HEK293 (cell line): ENCODE measurements at regions not wholly inside any gene's neighbourhood (a gene's known extent, or its start where the extent isn't known, plus 50 kb on each side); places are given as distances from the start of the nearest gene placed in this dataset.

Experiments used
- CTCF ChIP-seq: fragments of 450-650 bp; formaldehyde crosslinking; IDR thresholded peaks from 2 replicates; pipeline ENCODE4 v1.5.1; 2016; ENCODE audit warnings: missing biosample characterization, missing genetic modification characterization
- OSR2 ChIP-seq: fragments of 450-650 bp; formaldehyde crosslinking; IDR thresholded peaks from 2 replicates; pipeline ENCODE4 v1.5.1; 2016; ENCODE audit warnings: missing biosample characterization, missing genetic modification characterization
- OVOL3 ChIP-seq: fragments of 450-650 bp; formaldehyde crosslinking; IDR thresholded peaks from 2 replicates; pipeline ENCODE4 v1.5.1; 2016; ENCODE audit warnings: missing biosample characterization, missing genetic modification characterization
- YY1 ChIP-seq: fragments of 450-650 bp; formaldehyde crosslinking; IDR thresholded peaks from 2 replicates; pipeline ENCODE4 v1.5.1; 2018; ENCODE audit warnings: missing biosample characterization, missing genetic modification characterization
- ZEB2 ChIP-seq: fragments of 450-650 bp; formaldehyde crosslinking; IDR thresholded peaks from 2 replicates; pipeline ENCODE4 v1.5.1; 2016; ENCODE audit warnings: missing biosample characterization, missing genetic modification characterization
- ZNF24 ChIP-seq: fragments of 450-650 bp; formaldehyde crosslinking; IDR thresholded peaks from 2 replicates; pipeline ENCODE4 v1.5.1; 2016; ENCODE audit warnings: missing biosample characterization, missing genetic modification characterization
- ZNF561 ChIP-seq: fragments of 450-650 bp; IDR thresholded peaks from 2 replicates; pipeline ENCODE4 v1.5.1; 2018; ENCODE audit warnings: missing biosample characterization, missing genetic modification characterization, borderline replicate concordance
- ZNF747 ChIP-seq: fragments of 450-650 bp; formaldehyde crosslinking; IDR thresholded peaks from 2 replicates; pipeline ENCODE4 v1.5.1; 2016; ENCODE audit warnings: missing biosample characterization, missing genetic modification characterization
- ZNF768 ChIP-seq: fragments of 450-650 bp; formaldehyde crosslinking; IDR thresholded peaks from 2 replicates; pipeline ENCODE4 v1.5.1; 2018; ENCODE audit warnings: missing biosample characterization, mild to moderate bottlenecking, missing genetic modification characterization
- ZSCAN18 ChIP-seq: fragments of 450-650 bp; formaldehyde crosslinking; IDR thresholded peaks from 2 replicates; pipeline ENCODE4 v1.5.1; 2016; ENCODE audit warnings: missing biosample characterization, missing genetic modification characterization
- TF ChIP-seq, protein P1 (sequence below): fragments of 450-650 bp; formaldehyde crosslinking; IDR thresholded peaks from 2 replicates; pipeline ENCODE4 v1.5.1; 2016; ENCODE audit warnings: missing biosample characterization, missing genetic modification characterization
- TF ChIP-seq, protein P2 (sequence below): IDR thresholded peaks from 2 replicates; pipeline ENCODE4 v1.6.1; 2011; ENCODE audit warnings: mild to moderate bottlenecking, low read depth, low read length, borderline replicate concordance
- TF ChIP-seq, protein P3 (sequence below): fragments of 450-650 bp; formaldehyde crosslinking; IDR thresholded peaks from 2 replicates; pipeline ENCODE4 v1.5.1; 2016; ENCODE audit warnings: missing biosample characterization, missing genetic modification characterization

GRCh38 chr5:93330506-93330905 lies 250.5 kb downstream of the NR2F1-AS1 start:
- TF ChIP-seq ZNF747 (no peak), ZNF24 (tag by site-specific recombination) (no peak), CTCF (tag by site-specific recombination) (no peak), YY1 (tag by site-specific recombination) (no peak), OVOL3 (tag by site-specific recombination) (no peak), ZNF561 (tag by site-specific recombination) (no peak), ZSCAN18 (tag by site-specific recombination) (no peak), OSR2 (tag by site-specific recombination) (no peak), ZEB2 (tag by site-specific recombination) (no peak), ZNF768 (tag by site-specific recombination) (no peak)
- TF ChIP-seq, protein P1, sequence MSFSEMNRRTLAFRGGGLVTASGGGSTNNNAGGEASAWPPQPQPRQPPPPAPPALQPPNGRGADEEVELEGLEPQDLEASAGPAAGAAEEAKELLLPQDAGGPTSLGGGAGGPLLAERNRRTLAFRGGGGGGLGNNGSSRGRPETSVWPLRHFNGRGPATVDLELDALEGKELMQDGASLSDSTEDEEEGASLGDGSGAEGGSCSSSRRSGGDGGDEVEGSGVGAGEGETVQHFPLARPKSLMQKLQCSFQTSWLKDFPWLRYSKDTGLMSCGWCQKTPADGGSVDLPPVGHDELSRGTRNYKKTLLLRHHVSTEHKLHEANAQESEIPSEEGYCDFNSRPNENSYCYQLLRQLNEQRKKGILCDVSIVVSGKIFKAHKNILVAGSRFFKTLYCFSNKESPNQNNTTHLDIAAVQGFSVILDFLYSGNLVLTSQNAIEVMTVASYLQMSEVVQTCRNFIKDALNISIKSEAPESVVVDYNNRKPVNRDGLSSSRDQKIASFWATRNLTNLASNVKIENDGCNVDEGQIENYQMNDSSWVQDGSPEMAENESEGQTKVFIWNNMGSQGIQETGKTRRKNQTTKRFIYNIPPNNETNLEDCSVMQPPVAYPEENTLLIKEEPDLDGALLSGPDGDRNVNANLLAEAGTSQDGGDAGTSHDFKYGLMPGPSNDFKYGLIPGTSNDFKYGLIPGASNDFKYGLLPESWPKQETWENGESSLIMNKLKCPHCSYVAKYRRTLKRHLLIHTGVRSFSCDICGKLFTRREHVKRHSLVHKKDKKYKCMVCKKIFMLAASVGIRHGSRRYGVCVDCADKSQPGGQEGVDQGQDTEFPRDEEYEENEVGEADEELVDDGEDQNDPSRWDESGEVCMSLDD (tag by site-specific recombination) = no peak
- TF ChIP-seq, protein P2, sequence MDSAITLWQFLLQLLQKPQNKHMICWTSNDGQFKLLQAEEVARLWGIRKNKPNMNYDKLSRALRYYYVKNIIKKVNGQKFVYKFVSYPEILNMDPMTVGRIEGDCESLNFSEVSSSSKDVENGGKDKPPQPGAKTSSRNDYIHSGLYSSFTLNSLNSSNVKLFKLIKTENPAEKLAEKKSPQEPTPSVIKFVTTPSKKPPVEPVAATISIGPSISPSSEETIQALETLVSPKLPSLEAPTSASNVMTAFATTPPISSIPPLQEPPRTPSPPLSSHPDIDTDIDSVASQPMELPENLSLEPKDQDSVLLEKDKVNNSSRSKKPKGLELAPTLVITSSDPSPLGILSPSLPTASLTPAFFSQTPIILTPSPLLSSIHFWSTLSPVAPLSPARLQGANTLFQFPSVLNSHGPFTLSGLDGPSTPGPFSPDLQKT = no peak
- TF ChIP-seq, protein P3, sequence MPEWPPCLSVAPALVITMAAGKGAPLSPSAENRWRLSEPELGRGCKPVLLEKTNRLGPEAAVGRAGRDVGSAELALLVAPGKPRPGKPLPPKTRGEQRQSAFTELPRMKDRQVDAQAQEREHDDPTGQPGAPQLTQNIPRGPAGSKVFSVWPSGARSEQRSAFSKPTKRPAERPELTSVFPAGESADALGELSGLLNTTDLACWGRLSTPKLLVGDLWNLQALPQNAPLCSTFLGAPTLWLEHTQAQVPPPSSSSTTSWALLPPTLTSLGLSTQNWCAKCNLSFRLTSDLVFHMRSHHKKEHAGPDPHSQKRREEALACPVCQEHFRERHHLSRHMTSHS (tag by site-specific recombination) = no peak
